ENCODE measurements at regions not wholly inside any gene's neighbourhood (a gene's known extent, or its start where the extent isn't known, plus 50 kb on each side); places are given as distances from the start of the nearest gene placed in this dataset.

DNA sequence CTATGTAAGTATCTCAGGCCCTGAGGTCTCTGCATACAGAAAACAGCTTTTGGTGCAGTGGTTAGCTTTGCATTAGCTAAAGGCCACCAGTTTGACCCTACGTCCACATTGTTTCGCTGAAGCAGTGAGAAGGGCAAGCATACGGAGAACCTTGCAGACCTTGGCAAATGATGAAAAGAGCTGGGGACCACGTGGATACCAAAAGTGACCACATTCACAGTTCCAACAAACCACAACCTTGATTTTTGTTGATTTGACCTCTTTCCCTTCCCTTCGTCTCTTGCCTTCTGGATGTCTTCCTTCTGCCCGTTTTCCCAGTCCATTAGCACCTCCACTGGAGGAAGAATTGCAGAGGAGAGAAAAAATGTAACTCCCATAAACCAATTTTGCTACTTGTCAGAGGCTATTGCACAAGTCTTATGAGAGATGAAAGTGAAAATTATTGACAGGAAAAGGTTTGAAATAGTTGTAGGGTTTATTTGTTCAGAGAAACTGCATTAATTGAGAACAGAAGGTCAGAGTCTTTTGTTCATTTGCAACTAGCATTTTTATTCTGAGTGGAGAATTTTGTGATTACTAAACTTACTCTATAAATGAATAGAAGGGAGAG lies 293.9 kb upstream of the HTR2A start:
- no peak for DNase-seq (ENCODE audit: low read depth in 3 of 3, low spot score in 2 of 3)

DNA sequence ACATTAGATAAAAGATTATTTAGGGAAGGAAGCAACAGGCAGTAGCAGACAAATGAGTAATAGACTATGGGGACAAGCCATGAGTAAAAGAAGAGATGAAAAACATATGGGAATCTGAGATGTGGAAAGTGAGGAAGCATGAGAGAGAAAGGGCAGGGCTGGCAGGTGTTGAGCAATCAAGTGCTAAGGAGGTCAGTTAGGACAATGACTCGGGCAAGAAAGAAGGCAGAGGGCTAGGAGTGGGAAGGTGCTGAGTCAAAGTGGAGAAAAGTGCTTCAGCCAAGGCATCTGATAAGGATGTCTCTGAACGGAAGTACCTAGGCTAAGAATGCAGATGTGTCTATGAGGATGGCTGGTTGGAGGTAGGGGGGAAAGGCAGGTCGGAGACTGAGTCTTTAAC lies 291.9 kb upstream of the HTR2A start:
- no peak for DNase-seq (ENCODE audit: low read depth in 3 of 3, low spot score in 2 of 3)

DNA sequence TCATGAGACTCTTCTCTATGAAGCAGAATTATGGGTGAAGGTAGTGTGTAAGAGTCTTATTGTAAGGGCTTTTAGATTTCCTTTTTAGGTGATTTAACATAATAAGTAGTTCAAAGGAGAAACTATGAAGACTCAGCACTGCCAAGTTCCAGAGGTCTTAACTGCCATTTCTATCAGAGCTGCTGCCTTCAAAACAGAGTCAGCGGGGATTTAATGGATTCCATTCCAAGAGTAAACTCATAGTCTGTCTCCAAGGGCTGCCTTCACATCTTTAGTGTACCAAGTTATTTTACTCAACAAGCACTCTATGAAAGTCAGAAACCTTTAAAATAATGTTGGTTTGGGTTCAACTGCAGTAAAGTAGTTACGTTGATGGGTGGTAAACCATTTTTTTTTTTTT lies 289.6 kb upstream of the HTR2A start:
- DNase-seq (ENCODE audit: low read depth in 3 of 3, low spot score in 2 of 3) = no peak

DNA sequence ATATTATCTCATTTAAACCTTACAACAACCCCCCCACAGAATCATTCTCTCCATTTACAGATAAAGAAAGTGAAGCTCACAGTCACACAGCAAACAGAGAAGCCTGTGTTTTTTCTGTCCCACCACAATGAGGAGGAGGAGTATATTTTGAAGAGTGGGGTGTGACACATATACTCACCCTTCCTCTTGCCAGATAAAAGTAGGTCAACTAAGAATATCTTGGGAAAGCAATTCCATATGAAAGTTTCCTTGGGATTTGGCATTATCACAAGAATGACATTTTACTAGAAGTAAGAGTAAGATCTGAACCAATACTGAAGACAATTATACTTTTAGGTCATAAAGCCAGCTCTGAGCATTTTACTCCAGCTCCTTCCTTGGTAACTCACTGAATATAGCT lies 287.5 kb upstream of the HTR2A start:
- DNase-seq (ENCODE audit: low read depth in 3 of 3, low spot score in 2 of 3) = no peak

DNA sequence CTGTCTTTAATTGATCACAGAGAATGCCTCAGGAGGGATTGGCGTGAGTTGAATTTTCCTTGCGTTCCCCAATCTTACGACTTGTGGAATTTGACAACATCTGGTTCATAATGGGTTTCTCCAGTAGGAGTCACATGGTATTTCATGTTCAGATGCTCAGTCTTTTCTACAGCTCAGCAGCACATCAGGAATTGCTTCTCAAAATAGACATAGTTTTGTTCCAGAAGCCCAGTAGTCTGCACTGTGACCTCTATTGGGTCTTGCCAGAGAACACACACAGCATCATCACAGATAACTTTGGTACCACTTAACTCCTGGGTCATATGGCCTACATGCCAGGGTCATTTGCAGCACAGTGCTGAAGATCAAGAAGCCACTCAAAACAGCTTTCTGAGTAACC lies 282.5 kb upstream of the HTR2A start:
- no peak for DNase-seq (ENCODE audit: low read depth in 3 of 3, low spot score in 2 of 3)

DNA sequence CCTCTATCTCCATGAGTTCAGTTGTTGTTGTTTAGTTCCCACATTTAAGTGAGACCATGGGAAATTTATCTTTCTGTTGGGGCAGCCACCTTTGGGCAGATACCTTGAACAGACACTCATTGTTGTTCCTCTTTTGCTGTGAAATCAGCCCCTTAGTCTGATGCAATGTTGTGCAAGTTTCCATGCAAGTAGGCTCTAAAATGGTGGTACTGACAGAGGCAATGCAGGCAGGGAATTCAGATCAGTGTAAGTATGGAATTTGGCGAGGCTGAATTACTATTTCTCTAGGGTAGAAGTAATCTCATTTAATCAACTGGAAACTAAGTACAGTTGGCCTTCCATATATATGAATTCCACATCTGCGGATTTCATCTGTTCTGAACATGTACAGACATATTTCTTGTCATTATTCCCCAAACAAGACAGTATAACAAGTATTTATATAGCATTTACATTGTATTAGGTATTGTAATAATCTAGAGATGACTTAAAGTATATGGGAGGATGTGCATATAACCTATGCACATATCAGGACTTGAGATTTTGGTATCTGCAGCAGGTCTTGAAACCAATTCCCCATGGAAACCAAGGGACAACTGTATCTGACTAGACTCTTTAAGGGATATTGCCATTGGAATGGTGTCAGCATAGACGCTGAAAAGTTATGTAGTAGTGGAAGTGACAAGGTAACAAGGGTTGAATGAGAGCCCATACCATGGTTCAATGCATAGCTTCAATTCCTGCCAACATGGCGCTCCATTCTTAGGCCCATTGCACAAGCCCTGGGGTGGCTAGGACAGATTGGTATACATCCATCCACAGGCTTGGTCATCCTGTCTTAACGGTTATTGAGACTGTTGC lies 281.5 kb upstream of the HTR2A start:
- DNase-seq (ENCODE audit: low read depth in 3 of 3, low spot score in 2 of 3) = no peak

DNA sequence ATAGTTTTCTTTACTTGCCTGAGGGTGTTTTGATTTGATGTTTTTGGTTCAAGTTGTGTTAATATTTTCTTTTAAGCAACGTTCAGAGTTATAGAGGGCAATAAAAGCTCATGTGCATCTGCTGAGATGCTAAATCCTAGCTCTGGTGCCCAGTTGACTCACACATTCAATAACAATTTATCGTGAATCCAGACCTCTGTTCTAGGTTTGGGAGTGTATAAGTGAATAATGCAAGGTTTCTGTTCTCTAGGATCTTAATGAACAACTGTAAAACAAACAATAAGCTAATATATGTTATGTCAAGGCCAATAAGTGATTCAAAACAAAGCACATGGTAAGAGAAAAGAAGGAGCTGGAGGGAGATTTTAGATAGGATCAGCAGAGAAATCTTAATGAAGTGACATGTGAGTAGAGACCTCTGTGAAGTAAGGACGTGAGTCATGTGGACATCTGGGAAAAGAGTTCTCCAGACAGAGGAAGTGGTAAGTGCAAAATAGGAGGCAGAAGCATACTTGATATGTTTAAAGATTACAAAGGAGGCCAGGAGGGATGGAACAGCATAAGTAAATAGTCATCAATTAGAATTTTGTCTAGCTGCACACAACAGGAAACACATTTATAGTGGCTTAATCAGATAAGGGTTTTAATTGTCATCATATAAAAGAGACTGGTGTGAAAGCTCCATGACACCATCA lies 278.5 kb upstream of the HTR2A start:
- DNase-seq (ENCODE audit: low read depth in 3 of 3, low spot score in 2 of 3) = no peak

DNA sequence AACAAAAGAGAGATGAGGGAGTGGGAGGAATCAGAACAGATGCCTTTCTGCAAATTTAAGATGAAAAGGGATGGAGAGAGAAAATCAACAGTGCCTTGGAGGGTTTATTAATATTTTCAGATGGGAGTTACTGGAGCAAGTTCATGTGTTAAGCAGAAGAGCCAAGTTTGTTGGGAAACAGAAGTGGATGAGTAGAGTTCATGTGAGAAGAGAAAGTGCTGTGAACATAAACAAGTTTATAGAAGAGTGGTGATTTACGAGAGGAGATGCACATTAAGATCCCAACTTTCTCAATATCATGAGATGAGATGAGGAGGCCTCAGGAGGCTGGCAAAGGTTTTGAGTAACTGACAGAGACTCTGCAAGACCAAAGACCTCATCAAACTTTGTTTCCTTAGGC lies 274.1 kb upstream of the HTR2A start:
- no peak for DNase-seq (ENCODE audit: low read depth in 3 of 3, low spot score in 2 of 3)

DNA sequence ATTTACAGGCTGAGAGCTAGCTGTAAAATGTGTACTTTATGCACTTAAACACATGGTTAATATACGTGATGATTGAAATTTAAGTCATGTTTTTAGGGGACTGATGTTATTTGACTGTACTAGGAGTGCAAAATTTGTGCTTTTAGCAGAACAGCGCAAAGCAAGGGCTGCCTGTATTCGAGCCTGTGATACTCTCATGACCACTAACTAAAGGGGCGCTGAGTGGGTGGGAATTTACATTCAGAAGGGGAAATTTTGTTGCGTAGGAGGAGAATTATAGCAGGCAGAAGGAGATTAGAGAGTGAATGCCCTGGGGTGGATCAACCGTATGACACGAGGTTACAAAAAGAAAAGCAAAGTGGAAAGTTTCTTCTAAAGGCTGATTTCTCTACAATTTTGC lies 271.8 kb upstream of the HTR2A start:
- DNase-seq (ENCODE audit: low read depth in 3 of 3, low spot score in 2 of 3) = no peak

DNA sequence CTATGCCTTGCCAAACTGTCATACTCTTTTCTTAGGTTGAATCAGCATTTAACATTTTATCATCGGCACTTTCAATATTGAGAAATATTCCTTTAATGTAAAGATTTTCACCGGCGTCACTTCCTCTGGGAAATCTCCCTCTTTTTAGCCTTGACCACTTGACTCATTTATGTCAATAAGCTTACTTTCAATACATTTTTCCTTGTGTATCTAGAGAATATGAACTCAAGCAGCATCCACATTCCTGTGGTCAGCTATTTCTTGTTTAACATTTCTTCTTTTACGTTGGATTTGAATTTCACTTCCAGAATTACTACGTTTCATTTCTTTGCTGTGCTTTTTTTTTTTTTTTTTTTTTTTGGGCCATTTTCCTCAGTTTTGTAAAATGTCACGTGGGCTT lies 271.2 kb upstream of the HTR2A start:
- DNase-seq (ENCODE audit: low read depth in 3 of 3, low spot score in 2 of 3) = no peak

DNA sequence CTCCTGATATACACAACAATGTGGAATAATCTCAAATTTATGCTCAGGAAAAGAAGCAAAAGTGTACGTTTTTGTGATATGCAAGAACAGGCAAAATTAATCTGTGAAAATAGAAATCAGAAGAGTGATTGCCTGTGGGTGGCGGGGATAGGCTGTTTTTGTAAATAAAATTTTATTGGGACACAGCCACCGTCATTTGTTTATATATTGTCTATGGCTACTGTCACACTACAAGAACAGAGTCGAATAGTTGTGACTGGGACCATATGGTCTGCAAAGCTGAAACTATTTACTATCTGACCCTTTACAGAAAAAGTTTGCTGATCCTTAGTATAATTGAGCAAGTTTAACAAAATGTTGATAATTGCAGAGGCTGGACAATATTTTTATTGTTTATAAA lies 269.5 kb upstream of the HTR2A start:
- no peak for DNase-seq (ENCODE audit: low read depth in 3 of 3, low spot score in 2 of 3)

DNA sequence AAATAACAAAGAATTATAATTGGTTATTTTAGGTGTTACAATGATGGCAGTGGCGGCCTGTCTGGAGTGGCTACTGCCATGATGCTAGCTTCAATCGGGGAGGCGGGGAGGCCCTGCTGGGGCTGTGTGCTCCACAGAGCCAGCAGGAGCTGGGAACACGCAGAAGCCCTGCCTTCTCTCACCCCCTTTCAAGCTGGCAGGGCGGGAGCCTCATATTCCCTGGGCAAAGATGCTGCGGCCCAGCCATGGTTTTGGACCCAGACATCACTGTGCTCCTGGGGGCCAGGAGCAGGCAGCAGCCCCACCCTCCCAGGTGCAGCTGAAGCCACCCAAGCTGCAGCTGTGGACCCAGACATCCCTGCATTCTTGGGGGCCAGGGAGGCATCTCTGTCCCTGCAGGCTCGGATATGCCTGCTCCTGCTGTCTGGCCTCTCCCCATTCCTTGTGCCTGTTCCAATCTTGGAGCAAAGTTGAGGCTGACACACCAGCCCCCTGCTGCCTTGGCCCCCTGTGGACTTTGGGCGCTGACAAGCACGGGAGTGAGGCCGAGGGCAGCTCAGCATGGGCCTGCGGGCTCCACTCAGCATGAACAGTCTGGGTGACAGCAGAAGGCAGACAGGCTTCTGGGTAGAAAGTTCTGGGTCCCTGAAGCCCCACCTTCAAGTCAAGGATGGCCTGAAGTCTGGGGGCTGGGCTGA lies 263.1 kb upstream of the HTR2A start:
- no peak for DNase-seq (ENCODE audit: low read depth in 3 of 3, low spot score in 2 of 3)

DNA sequence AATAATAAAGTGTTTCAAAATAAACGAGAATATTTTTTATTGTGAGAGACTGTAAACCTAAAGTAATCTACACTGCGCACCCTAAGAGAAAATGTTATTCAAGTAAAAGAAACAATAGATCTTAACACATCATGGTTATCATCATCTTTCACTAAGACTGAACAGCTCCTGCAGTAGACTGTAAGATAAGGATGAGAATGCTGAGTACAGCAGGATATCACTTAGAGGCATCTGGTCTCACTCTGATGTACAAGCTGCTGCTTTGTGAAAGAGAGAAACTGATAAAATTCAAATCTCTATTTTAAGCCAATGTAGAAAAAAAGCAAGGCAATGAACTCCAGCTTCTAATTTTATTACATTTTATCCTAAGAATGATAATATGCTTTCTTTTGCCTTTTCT lies 261.7 kb upstream of the HTR2A start:
- no peak for DNase-seq (ENCODE audit: low read depth in 3 of 3, low spot score in 2 of 3)

DNA sequence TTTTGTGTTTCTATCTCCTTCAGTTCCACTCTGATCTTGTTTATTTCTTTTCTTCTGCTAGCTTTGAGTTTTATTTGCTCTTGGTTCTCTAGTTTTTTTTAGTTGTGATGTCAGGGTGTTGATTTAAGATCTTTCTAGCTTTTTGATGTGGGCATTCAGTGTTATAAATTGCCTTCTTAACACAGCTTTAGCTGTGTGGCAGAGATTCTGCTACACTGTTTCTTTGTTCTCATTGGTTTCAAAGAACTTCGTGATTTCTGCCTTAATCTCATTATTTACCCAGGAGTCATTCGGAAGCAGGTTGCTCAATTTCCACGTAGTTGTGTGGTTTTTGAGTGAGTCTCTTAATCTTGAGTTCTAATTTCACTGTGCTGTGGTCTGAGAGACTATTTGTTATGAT lies 251.7 kb upstream of the HTR2A start:
- DNase-seq (ENCODE audit: low read depth in 3 of 3, low spot score in 2 of 3) = no peak

DNA sequence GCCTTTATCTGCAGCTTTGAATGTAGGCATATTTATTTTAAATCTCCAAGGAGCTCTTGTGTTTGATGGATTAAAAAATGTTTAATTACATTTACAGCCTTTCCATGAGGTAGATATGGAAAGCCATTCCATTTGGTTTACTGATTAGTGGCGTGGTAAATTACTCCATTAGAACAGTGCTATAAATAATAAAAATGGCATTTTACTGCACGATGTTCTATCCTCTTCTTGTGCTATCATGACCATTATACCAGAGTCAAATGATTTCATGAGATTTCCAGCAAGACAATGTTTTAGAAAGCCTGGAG lies 250.9 kb upstream of the HTR2A start:
- no peak for DNase-seq (ENCODE audit: low read depth in 3 of 3, low spot score in 2 of 3)

DNA sequence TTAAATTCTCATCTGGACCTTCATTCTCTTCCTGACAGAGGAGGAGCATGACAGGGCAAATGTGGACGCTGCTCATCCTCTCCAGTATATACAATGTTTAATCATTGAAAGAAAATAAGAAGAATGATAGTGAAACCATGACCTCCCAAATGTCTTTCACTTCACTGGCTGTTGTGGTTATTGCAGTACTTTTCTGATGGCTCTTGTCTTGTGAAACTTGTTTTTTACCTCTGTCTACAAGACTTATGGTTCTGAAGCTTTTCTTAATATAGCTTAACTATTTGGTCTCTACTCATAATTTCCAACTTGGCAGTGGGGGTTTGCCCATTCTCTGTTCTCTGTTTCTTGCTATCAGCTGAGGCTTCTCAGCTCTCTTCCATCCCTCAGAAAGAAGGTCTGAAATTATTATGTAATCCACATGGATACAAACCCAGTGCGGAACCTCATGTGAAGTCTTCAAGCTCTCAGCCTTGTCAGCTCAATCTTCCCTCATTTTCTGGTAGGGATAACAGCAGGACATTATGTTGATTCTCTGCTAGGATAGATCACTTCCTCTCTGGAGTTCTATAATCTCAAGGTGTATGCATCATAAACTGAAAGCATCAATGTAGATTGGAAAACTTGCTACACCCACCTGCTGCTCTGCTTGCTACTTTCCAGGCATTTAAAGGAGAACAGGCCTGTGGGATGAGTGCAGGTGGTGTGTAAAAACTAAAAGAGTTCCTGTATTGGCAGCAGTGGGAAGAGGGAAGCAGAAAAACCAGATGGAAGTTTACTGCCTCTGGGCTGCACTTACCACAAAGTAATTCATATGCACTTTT lies 250.3 kb upstream of the HTR2A start:
- no peak for DNase-seq (ENCODE audit: low read depth in 3 of 3, low spot score in 2 of 3)

DNA sequence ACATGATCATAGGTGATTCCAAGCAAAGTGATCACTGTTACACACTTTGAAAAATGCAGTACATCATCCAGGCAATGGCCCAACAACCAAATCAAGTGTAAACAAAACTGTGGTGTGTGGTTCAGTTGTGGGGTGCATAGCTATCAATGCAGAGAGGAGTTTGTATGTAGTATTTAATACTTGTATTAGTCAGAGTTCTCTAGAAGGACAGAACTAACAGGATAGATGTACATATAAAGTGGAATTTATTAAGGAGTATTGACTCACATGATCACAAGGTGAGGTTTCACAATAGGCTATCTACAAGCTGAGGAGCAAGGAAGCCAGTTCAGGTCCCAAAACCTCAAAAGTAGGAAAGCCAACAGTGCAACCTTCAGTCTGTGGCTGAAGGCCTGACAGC lies 249.3 kb upstream of the HTR2A start:
- DNase-seq (ENCODE audit: low read depth in 3 of 3, low spot score in 2 of 3) = no peak

DNA sequence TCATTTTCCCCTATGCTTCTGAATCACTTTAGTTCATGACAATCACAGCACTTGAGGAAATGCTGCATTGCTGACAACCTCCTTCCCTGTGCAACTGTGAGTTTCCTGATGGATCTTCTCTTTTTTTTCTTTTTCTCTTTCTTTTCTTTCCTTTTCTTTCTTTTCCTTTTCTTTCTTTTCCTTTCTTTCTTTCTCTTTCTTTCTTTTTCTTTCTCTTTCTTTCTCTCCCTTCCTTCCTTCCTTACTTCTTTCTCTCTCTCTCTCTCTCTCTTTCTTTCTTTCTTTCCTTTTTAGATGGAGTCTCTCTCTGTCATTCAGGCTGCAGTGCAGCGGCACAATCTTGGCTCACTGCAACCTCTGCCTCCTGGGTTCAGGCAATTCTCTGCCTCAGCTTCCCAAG lies 247.9 kb upstream of the HTR2A start:
- no peak for DNase-seq (ENCODE audit: low read depth in 3 of 3, low spot score in 2 of 3)

DNA sequence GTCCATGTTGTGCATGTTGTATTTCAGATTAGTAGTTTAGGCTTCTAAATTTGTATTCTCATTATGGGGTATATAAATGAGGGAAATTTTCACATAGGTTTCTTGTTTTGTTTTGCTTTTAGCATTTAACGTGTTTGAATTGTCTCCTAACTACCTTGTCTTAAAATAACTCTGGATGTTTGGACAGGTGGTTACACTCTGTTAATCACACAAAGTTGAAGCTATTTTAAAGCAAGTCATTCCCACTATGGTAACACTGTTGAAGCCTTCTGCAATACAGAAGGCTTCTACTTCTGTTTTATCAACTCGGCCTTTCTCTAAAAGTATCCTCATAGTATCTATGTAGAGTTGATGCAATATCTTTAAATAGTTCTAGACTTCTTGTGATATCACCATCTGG lies 245.3 kb upstream of the HTR2A start:
- no peak for DNase-seq (ENCODE audit: low read depth in 3 of 3, low spot score in 2 of 3)

DNA sequence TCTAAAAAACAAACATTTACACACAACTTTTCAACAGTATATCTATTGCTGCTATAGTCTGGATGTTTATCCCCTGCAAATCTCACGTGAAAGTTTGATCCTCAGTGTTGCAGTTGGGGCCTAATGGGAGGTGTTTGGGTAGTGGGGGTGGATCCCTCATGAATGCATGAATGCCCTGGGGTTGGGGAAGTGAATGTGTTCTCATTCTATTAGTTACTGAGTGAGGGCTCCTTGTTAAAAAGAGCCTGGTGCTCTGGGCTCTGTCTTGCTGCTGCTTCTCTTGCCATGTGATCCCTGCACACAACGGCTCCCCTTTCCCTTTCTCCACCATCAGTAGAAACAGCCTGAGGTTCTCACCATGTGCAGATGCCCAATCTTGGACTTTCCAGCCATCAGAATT lies 242.7 kb upstream of the HTR2A start:
- no peak for DNase-seq (ENCODE audit: low read depth in 3 of 3, low spot score in 2 of 3)

DNA sequence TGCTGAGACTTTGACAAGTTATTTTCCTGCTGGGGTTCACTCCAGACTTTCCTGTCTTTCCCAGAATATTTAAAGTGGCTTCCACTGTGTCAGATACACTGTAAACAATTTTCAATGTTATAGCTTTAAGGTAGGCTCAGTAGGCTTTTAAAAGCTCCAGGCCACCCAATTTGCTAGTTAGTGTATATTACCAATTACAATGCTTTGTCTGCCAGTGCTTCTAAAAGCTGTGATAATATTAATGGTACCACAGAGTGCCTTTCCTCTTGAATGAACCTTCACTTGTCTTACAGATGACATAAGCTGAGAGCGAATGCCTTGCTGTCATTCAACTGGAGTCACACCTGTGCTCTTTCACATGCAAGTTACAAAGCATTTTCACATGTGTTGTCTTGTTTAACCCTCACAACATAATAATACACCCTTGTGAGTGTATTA lies 239.7 kb upstream of the HTR2A start:
- DNase-seq (ENCODE audit: low read depth in 3 of 3, low spot score in 2 of 3) = no peak
